SU-DHL-6 (cell line): ENCODE measurements at regions not wholly inside any gene's neighbourhood (a gene's known extent, or its start where the extent isn't known, plus 50 kb on each side); places are given as distances from the start of the nearest gene placed in this dataset.

Experiments used
- EZH2phosphoT487 ChIP-seq: fragments of 200-600 bp; sonication (generic), shearing (Covaris generic); conservative IDR thresholded peaks from 2 replicates; pipeline ENCODE4 v1.6.1; 2018; ENCODE audit warnings: mild to moderate bottlenecking, antibody characterized with exemption, low read length, moderate library complexity, mixed read lengths
- TF ChIP-seq, protein P1 (sequence below): fragments of 200-600 bp; sonication (generic); IDR thresholded peaks from one replicate; pipeline ENCODE4 v1.5.1; 2017; ENCODE audit warnings: antibody characterized with exemption, mild to moderate bottlenecking, low read length, moderate library complexity; ENCODE audit not compliant: insufficient read depth, poor library complexity, severe bottlenecking

DNA sequence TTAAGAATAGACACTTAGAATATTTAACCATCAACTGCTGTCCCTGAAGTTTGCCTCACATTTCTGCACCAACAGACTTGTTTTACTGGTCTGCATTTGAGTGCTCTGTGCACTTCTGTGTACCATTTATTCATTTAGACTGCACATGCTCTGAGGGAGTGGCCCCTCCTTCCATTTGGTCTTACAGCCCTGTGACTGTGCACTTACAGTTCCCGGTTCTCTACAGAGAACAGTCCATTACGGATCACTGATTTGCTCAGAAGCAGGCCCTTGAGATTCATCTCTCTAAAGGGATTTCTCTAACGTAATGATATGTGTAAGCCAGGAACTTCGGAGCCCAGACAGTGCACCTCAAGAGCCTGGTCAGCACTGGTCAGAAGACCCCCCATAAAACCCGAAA is 247.3 kb upstream of the BLID start:
- TF ChIP-seq, protein P1, sequence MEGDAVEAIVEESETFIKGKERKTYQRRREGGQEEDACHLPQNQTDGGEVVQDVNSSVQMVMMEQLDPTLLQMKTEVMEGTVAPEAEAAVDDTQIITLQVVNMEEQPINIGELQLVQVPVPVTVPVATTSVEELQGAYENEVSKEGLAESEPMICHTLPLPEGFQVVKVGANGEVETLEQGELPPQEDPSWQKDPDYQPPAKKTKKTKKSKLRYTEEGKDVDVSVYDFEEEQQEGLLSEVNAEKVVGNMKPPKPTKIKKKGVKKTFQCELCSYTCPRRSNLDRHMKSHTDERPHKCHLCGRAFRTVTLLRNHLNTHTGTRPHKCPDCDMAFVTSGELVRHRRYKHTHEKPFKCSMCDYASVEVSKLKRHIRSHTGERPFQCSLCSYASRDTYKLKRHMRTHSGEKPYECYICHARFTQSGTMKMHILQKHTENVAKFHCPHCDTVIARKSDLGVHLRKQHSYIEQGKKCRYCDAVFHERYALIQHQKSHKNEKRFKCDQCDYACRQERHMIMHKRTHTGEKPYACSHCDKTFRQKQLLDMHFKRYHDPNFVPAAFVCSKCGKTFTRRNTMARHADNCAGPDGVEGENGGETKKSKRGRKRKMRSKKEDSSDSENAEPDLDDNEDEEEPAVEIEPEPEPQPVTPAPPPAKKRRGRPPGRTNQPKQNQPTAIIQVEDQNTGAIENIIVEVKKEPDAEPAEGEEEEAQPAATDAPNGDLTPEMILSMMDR: no peak
- no peak for TF ChIP-seq EZH2phosphoT487
